Frontal cortex (tissue), 3 donors: ENCODE measurements at regions not wholly inside any gene's neighbourhood (a gene's known extent, or its start where the extent isn't known, plus 50 kb on each side); places are given as distances from the start of the nearest gene placed in this dataset.
"Not testable (repeated sequence)": the region's sequence is repeated elsewhere in the genome, so short reads cannot be mapped to it uniquely, and the experiment has no call there.

ENCODE experiments used
- DNase-seq, 2 donors: peaks; one replicate each; pipeline ENCODE4 v3.0.0; 2012; ENCODE audit warnings: low spot score in 2 of 2
- FAIRE-seq: peaks from 2 replicates; lab custom pipeline; 2012; peaks lifted over from hg19 to GRCh38; lab: Jason Lieb, UNC
- donor health status: control.
- donor health status: control.
- donor health status: control.

- FAIRE-seq = no peak
These were observed 116.0 kb upstream of the MRPS22 start for GRCh38 chr3:139227827-139228226.

GRCh38 chr3:139230391-139230790 lies 113.4 kb upstream of the MRPS22 start:
- no peak for DNase-seq
- no peak for FAIRE-seq

More at GRCh38 chr3:139227827-139228226, 116.0 kb upstream of the MRPS22 start:
- DNase-seq = no peak

GRCh38 chr3:139231555-139232281 lies 112.1 kb upstream of the MRPS22 start:
- no peak for DNase-seq
- FAIRE-seq = no peak

- not testable (repeated sequence) for DNase-seq, FAIRE-seq
These were observed 111.5 kb upstream of the MRPS22 start for GRCh38 chr3:139232341-139232740.

- FAIRE-seq = no peak
- DNase-seq = no peak
These were observed 109.3 kb upstream of the MRPS22 start for GRCh38 chr3:139234491-139234890.

GRCh38 chr3:139235192-139235591 lies 108.6 kb upstream of the MRPS22 start:
- FAIRE-seq = no peak
- DNase-seq = no peak

GRCh38 chr3:139236336-139236735 lies 107.5 kb upstream of the MRPS22 start:
- no peak for DNase-seq
- FAIRE-seq = no peak

GRCh38 chr3:139238281-139239030 lies 105.4 kb upstream of the MRPS22 start:
- no peak for FAIRE-seq
- no peak for DNase-seq

- FAIRE-seq (no peak), DNase-seq (no peak)
These were observed 104.3 kb upstream of the MRPS22 start for GRCh38 chr3:139239550-139239949.

GRCh38 chr3:139241783-139242182 lies 102.0 kb upstream of the MRPS22 start:
- DNase-seq (no peak), FAIRE-seq (no peak)

- FAIRE-seq = no peak
- DNase-seq = no peak
These were observed 100.1 kb upstream of the MRPS22 start for GRCh38 chr3:139243710-139244109.

GRCh38 chr3:139248593-139249255 lies 95.1 kb upstream of the MRPS22 start:
- FAIRE-seq (no peak), DNase-seq (no peak)

GRCh38 chr3:139251529-139251928 lies 92.3 kb upstream of the MRPS22 start:
- FAIRE-seq (no peak), DNase-seq (no peak)

GRCh38 chr3:139252719-139253118 lies 91.1 kb upstream of the MRPS22 start:
- DNase-seq (no peak), FAIRE-seq (no peak)

GRCh38 chr3:139258276-139258675 lies 85.5 kb upstream of the MRPS22 start:
- DNase-seq = no peak
- FAIRE-seq = no peak

GRCh38 chr3:139259398-139259797 lies 84.4 kb upstream of the MRPS22 start:
- no peak for FAIRE-seq
- no peak for DNase-seq

GRCh38 chr3:139260041-139260486 lies 83.8 kb upstream of the MRPS22 start:
- DNase-seq (no peak), FAIRE-seq (no peak)

- no peak for DNase-seq
- no peak for FAIRE-seq
These were observed 82.8 kb upstream of the MRPS22 start for GRCh38 chr3:139260793-139261736.

GRCh38 chr3:139261754-139262586 lies 81.8 kb upstream of the MRPS22 start:
- no peak for DNase-seq
- no peak for FAIRE-seq
